Right lobe of liver (tissue), 4 donors: ENCODE measurements at regions not wholly inside any gene's neighbourhood (a gene's known extent, or its start where the extent isn't known, plus 50 kb on each side); places are given as distances from the start of the nearest gene placed in this dataset.

Experiments used
- CTCF ChIP-seq, 4 donors: fragments of 200-600 bp in 3 of 4; fragments of 450-650 bp in 1 of 4; IDR thresholded peaks; one replicate each; pipeline versions ENCODE4 v1.5.1 to v1.8.0; 2016 to 2022; ENCODE audit warnings: antibody characterized with exemption in 4 of 4, mild to moderate bottlenecking in 2 of 4
- POLR2A ChIP-seq: fragments of 450-650 bp; IDR thresholded peaks from one replicate; pipeline ENCODE4 v1.6.1; 2017; ENCODE audit warnings: antibody characterized with exemption, mild to moderate bottlenecking
- donor health status: DM: no; HTN: no; CAD: no.
- donor health status: DM: no; HTN: no; CAD: no.
- donor health status: DM: no; HTN: yes; CAD: no.

GRCh38 chr3:22189616-22190015 is 438.6 kb upstream of the ZNF385D start:
- TF ChIP-seq CTCF (IDR thresholded peaks at IDR 0.05) = no peak
- TF ChIP-seq POLR2A = no peak
